Right atrium auricular region (tissue), 2 donors: ENCODE measurements at regions not wholly inside any gene's neighbourhood (a gene's known extent, or its start where the extent isn't known, plus 50 kb on each side); places are given as distances from the start of the nearest gene placed in this dataset.

ENCODE experiments used
- DNase-seq: peaks from one replicate; pipeline ENCODE4 v3.0.0-alpha.2; 2019; ENCODE audit warnings: low spot score
- H3K27ac ChIP-seq, 2 donors: fragments of 200-600 bp; sonication (generic); 1 replicate in 1 of 2; 2 replicates in 1 of 2; pipeline ENCODE4 v1.5.1; 2016 to 2019
- H3K27me3 ChIP-seq, 2 donors: fragments of 200-600 bp; sonication (generic); one replicate each; pipeline versions ENCODE4 v1.5.1 to v1.6.0; 2017 to 2019
- H3K36me3 ChIP-seq: fragments of 200-600 bp; sonication (generic); one replicate; pipeline ENCODE4 v1.5.1; 2016
- H3K4me1 ChIP-seq, 2 donors: fragments of 200-600 bp; sonication (generic); one replicate each; pipeline versions ENCODE4 v1.5.1 to v1.6.0; 2017 to 2019
- H3K4me3 ChIP-seq, 2 donors: fragments of 200-600 bp; sonication (generic); 1 replicate in 1 of 2; 2 replicates in 1 of 2; pipeline ENCODE4 v1.5.1; 2017 to 2019; ENCODE audit warnings: mild to moderate bottlenecking in 1 of 2, moderate library complexity in 1 of 2
- H3K9me3 ChIP-seq, 2 donors: fragments of 200-600 bp; sonication (generic); one replicate each; pipeline ENCODE4 v1.5.1; 2019
- TF ChIP-seq, protein P1 (sequence below), 2 donors: fragments of 200-600 bp; sonication (generic); IDR thresholded peaks; one replicate each; pipeline ENCODE4 v1.5.1; 2019; ENCODE audit warnings: antibody characterized with exemption in 2 of 2

GRCh38 chr6:19432966-19433498, 404.1 kb upstream of the ID4 start:
- Histone ChIP-seq H3K27me3 (no peaks in the 10 kb centered on the region), H3K27ac (no peak overlapping the region), H3K4me3 (no peak overlapping the region), H3K4me1 (no peaks in the 10 kb centered on the region), H3K9me3 (no peaks in the 10 kb centered on the region), H3K36me3 (no peaks in the 10 kb centered on the region)
- TF ChIP-seq, protein P1, sequence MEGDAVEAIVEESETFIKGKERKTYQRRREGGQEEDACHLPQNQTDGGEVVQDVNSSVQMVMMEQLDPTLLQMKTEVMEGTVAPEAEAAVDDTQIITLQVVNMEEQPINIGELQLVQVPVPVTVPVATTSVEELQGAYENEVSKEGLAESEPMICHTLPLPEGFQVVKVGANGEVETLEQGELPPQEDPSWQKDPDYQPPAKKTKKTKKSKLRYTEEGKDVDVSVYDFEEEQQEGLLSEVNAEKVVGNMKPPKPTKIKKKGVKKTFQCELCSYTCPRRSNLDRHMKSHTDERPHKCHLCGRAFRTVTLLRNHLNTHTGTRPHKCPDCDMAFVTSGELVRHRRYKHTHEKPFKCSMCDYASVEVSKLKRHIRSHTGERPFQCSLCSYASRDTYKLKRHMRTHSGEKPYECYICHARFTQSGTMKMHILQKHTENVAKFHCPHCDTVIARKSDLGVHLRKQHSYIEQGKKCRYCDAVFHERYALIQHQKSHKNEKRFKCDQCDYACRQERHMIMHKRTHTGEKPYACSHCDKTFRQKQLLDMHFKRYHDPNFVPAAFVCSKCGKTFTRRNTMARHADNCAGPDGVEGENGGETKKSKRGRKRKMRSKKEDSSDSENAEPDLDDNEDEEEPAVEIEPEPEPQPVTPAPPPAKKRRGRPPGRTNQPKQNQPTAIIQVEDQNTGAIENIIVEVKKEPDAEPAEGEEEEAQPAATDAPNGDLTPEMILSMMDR (IDR thresholded peaks at IDR 0.05): no peak
- no peak for DNase-seq

DNA sequence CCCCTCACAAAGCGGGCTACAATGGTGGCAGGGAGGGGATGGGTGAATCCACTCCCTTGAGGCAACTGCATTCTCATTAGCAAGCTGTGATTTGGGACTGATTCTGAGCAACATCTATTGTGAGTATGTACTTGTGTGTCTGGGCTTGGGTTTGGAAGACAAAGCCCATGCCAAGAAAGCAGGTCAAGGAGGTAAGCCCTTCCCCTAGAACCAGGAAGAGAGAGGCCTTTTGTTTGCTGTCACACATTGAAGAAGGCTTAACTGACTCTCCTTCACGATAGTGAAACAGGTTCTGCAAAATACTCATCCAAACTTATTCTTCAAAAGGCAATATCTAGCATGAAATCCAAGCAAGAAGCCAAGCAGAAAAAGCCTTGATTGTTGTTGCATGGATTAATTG, 403.1 kb upstream of the ID4 start:
- TF ChIP-seq, protein P1 (IDR thresholded peaks at IDR 0.05): no peak
- no peak for DNase-seq
- H3K27me3 ChIP-seq: no peaks in the 10 kb centered on the region
- no peak overlapping the region for H3K4me3 ChIP-seq
- no peaks in the 10 kb centered on the region for H3K36me3 ChIP-seq
- no peaks in the 10 kb centered on the region for H3K4me1 ChIP-seq
- H3K9me3 ChIP-seq: no peaks in the 10 kb centered on the region
- no peak overlapping the region for H3K27ac ChIP-seq

DNA sequence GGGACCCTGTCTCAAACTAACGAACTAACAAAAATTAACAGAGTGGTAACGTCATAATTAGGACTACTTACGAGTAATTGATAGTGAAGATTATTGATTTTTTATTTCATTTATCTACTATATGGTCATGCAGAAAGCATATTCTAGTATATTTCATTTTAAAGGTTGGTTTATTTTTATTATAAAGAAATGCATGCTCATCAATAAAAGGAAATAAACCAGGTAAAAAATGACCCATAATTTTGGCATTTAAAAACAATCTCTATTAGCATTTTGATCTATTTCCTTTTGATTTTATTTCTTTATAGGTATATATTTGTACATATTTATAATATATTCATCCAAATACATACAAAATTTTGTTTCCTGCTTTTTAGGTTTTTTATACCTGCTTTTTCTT, 401.4 kb upstream of the ID4 start:
- TF ChIP-seq, protein P1 (IDR thresholded peaks at IDR 0.05): no peak
- no peak overlapping the region for H3K27ac ChIP-seq
- no peak overlapping the region for H3K4me3 ChIP-seq
- no peaks in the 10 kb centered on the region for H3K4me1 ChIP-seq
- H3K36me3 ChIP-seq: no peaks in the 10 kb centered on the region
- no peak for DNase-seq
- H3K9me3 ChIP-seq: no peaks in the 10 kb centered on the region
- no peaks in the 10 kb centered on the region for H3K27me3 ChIP-seq

- H3K36me3 ChIP-seq: no peaks in the 10 kb centered on the region
- H3K27me3 ChIP-seq: no peaks in the 10 kb centered on the region
- no peak for DNase-seq
- no peaks in the 10 kb centered on the region for H3K9me3 ChIP-seq
- H3K4me1 ChIP-seq: no peaks in the 10 kb centered on the region
- no peak overlapping the region for H3K27ac ChIP-seq
- TF ChIP-seq, protein P1 (IDR thresholded peaks at IDR 0.05): no peak
- H3K4me3 ChIP-seq: no peak overlapping the region
Measured at GRCh38 chr6:19438566-19439353, 398.4 kb upstream of the ID4 start.

- H3K4me1 ChIP-seq: no peaks in the 10 kb centered on the region
- no peak for DNase-seq
- H3K27ac ChIP-seq: no peak overlapping the region
- TF ChIP-seq, protein P1 (IDR thresholded peaks at IDR 0.05): no peak
- H3K27me3 ChIP-seq: no peaks in the 10 kb centered on the region
- no peaks in the 10 kb centered on the region for H3K9me3 ChIP-seq
- H3K4me3 ChIP-seq: no peak overlapping the region
- no peaks in the 10 kb centered on the region for H3K36me3 ChIP-seq
Measured at GRCh38 chr6:19440531-19440930, 396.6 kb upstream of the ID4 start.
